ENCODE measurements at regions not wholly inside any gene's neighbourhood (a gene's known extent, or its start where the extent isn't known, plus 50 kb on each side); places are given as distances from the start of the nearest gene placed in this dataset.

GRCh38 chr2:144660518-144661316 is 140.8 kb upstream of the ZEB2 start:
- H3K4me1 ChIP-seq = no peaks in the 10 kb centered on the region
- no peaks in the 10 kb centered on the region for H3K9me3 ChIP-seq
- intact Hi-C loops (cut with DNase I; ENCODE audit: low total_unique reads) = no loop called here
- H3K27ac ChIP-seq = no peak overlapping the region
- no peak for DNase-seq (ENCODE audit: low spot score in 2 of 2)
- no peaks in the 10 kb centered on the region for H3K27me3 ChIP-seq
- no peaks in the 10 kb centered on the region for H3K36me3 ChIP-seq
- no peak overlapping the region for H3K4me3 ChIP-seq
- TF ChIP-seq POLR2AphosphoS5 (IDR thresholded peaks at IDR 0.05) = no peak
- no peak for TF ChIP-seq POLR2A (IDR thresholded peaks at IDR 0.05)
- TF ChIP-seq, protein P1, sequence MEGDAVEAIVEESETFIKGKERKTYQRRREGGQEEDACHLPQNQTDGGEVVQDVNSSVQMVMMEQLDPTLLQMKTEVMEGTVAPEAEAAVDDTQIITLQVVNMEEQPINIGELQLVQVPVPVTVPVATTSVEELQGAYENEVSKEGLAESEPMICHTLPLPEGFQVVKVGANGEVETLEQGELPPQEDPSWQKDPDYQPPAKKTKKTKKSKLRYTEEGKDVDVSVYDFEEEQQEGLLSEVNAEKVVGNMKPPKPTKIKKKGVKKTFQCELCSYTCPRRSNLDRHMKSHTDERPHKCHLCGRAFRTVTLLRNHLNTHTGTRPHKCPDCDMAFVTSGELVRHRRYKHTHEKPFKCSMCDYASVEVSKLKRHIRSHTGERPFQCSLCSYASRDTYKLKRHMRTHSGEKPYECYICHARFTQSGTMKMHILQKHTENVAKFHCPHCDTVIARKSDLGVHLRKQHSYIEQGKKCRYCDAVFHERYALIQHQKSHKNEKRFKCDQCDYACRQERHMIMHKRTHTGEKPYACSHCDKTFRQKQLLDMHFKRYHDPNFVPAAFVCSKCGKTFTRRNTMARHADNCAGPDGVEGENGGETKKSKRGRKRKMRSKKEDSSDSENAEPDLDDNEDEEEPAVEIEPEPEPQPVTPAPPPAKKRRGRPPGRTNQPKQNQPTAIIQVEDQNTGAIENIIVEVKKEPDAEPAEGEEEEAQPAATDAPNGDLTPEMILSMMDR (IDR thresholded peaks at IDR 0.05) = no peak

- intact Hi-C loops (cut with DNase I; ENCODE audit: low total_unique reads) = no loop called here
- H3K9me3 ChIP-seq = no peaks in the 10 kb centered on the region
- H3K4me1 ChIP-seq = no peaks in the 10 kb centered on the region
- H3K4me3 ChIP-seq = no peak overlapping the region
- DNase-seq (ENCODE audit: low spot score in 2 of 2) = no peak
- TF ChIP-seq, protein P1 (IDR thresholded peaks at IDR 0.05) = no peak
- TF ChIP-seq POLR2AphosphoS5 (IDR thresholded peaks at IDR 0.05) (no peak), POLR2A (IDR thresholded peaks at IDR 0.05) (no peak)
- H3K36me3 ChIP-seq = no peaks in the 10 kb centered on the region
- H3K27ac ChIP-seq = no peak overlapping the region
- no peaks in the 10 kb centered on the region for H3K27me3 ChIP-seq
These were observed 139.9 kb upstream of the ZEB2 start for GRCh38 chr2:144659731-144660275.

DNA sequence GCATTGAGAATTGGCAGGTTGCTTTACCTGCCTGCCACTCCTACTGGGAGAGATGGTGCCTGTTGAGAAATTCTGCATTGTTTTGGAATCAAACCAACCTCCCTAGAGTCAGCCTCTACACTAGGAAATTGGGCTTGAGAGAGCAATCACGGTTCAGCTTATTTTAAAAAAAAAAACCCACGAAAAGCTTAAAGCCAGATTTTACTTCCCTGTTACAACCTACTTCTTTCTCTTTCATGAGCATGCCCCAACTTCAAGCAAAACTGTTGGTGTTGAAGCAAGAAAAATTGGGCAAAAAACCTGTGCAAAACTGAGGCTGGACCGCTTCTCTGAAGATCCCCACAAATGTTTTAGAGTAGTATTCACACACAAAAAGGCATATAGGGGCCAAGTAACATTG is 134.6 kb upstream of the ZEB2 start:
- no peak overlapping the region for H3K27ac ChIP-seq
- H3K27me3 ChIP-seq = no peaks in the 10 kb centered on the region
- DNase-seq (ENCODE audit: low spot score in 2 of 2) = no peak
- no peak overlapping the region for H3K4me3 ChIP-seq
- no peaks in the 10 kb centered on the region for H3K36me3 ChIP-seq
- TF ChIP-seq POLR2A (IDR thresholded peaks at IDR 0.05) = no peak
- TF ChIP-seq POLR2AphosphoS5 (IDR thresholded peaks at IDR 0.05) = no peak
- TF ChIP-seq, protein P1 (IDR thresholded peaks at IDR 0.05) = no peak
- no peaks in the 10 kb centered on the region for H3K9me3 ChIP-seq
- intact Hi-C loops (cut with DNase I; ENCODE audit: low total_unique reads) = no loop called here
- no peaks in the 10 kb centered on the region for H3K4me1 ChIP-seq

DNA sequence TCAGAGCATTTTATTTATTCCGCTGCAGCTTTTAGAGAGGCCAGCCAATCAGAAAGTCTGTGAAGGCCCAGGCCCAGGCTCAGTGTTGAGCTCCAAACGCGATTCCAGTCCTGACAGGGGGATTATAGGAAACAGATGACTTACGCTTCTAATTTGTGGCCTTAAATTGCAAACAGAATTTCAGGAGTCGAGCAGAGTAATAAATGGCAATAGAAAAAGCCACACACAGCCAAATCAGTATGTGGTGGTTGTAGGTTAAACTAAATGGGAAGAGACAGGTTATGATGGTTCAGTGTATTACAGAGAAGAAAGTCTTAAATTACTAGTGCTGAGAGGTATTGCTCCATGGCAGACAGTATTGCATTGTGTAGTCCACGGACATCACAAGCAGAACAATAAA is 131.0 kb upstream of the ZEB2 start:
- TF ChIP-seq, protein P1 (IDR thresholded peaks at IDR 0.05) = no peak
- TF ChIP-seq POLR2A (IDR thresholded peaks at IDR 0.05) = no peak
- TF ChIP-seq POLR2AphosphoS5 (IDR thresholded peaks at IDR 0.05) = no peak
- Histone ChIP-seq H3K36me3 (no peaks in the 10 kb centered on the region), H3K9me3 (no peaks in the 10 kb centered on the region), H3K4me3 (no peak overlapping the region), H3K4me1 (no peaks in the 10 kb centered on the region), H3K27ac (no peak overlapping the region), H3K27me3 (no peaks in the 10 kb centered on the region)
- intact Hi-C loops (cut with DNase I; ENCODE audit: low total_unique reads) = no loop called here
- DNase-seq (ENCODE audit: low spot score in 2 of 2) = no peak

DNA sequence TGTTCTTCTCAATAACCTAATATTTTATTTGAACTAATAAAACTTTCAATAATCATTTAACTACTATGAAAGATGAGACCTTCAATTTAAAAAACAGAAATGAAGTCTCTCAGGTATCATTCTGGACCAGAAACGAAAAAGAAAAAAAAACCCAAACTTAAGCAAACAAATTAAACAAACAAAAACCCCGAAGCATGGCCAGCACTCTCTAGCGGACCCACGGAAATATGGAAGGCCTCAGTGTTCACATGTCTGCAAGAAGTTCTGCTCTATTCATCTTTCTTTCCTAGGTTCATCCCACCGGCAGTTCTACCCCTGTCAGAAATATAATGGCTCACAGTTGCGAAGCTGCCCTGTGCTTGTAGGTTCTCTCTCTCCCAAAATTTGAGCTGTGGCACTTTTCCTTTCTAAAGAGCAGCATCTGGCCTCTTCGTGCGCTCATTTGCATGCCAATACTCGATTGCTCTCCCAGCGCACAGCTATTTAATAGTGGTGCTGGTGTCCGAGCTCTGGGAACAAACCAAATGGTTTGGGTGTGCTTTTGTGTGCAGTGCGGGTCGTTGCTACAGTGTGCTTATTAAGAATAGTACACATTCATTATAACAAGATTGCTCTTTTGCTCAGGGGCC is 129.0 kb upstream of the ZEB2 start:
- TF ChIP-seq POLR2AphosphoS5 (IDR thresholded peaks at IDR 0.05) (no peak), POLR2A (IDR thresholded peaks at IDR 0.05) (no peak)
- TF ChIP-seq, protein P1 (IDR thresholded peaks at IDR 0.05) = no peak
- intact Hi-C loops (cut with DNase I; ENCODE audit: low total_unique reads) = no loop called here
- no peaks in the 10 kb centered on the region for H3K27me3 ChIP-seq
- no peaks in the 10 kb centered on the region for H3K4me1 ChIP-seq
- H3K9me3 ChIP-seq = no peaks in the 10 kb centered on the region
- no peak for DNase-seq (ENCODE audit: low spot score in 2 of 2)
- no peak overlapping the region for H3K27ac ChIP-seq
- no peaks in the 10 kb centered on the region for H3K36me3 ChIP-seq
- H3K4me3 ChIP-seq = no peak overlapping the region
